ENCODE measurements at regions not wholly inside any gene's neighbourhood (a gene's known extent, or its start where the extent isn't known, plus 50 kb on each side); places are given as distances from the start of the nearest gene placed in this dataset.

GRCh38 chr22:27264184-27264583, 537.4 kb downstream of the MN1 start:
- TF ChIP-seq CTCF (IDR thresholded peaks at IDR 0.05 in 4 of 5, conservative IDR thresholded peaks at IDR 0.05 in 1 of 5) (no peak), POLR2A (IDR thresholded peaks at IDR 0.05) (no peak)

All from gastrocnemius medialis (tissue), 4 donors.